NB4 (cell line): ENCODE measurements at regions not wholly inside any gene's neighbourhood (a gene's known extent, or its start where the extent isn't known, plus 50 kb on each side); places are given as distances from the start of the nearest gene placed in this dataset.

ENCODE experiments used
- DNase-seq: peaks from one replicate; pipeline ENCODE4 v3.0.0; 2010; ENCODE audit warnings: low read depth
- H3K4me3 ChIP-seq: one replicate; pipeline ENCODE4 v1.5.1; 2011; ENCODE audit warnings: mild to moderate bottlenecking, low read depth, low read length, moderate library complexity
- CTCF ChIP-seq: IDR thresholded peaks from one replicate; pipeline ENCODE4 v1.5.1; 2012; ENCODE audit warnings: low read depth, low read length
- MAX ChIP-seq: IDR thresholded peaks from 2 replicates; pipeline ENCODE4 v1.6.1; 2011; ENCODE audit warnings: low read depth, low read length
- MYC ChIP-seq: IDR thresholded peaks from 2 replicates; pipeline ENCODE4 v1.6.1; 2011; ENCODE audit warnings: low read depth, low read length
- POLR2A ChIP-seq: IDR thresholded peaks from 2 replicates; pipeline ENCODE4 v1.6.1; 2011; ENCODE audit warnings: mild to moderate bottlenecking; ENCODE audit not compliant: insufficient read length; ENCODE audit errors: extremely low read depth

GRCh38 chr17:72387487-72387886 is 266.7 kb downstream of the SOX9 start:
- TF ChIP-seq CTCF (no peak), POLR2A (no peak), MYC (no peak), MAX (no peak)
- H3K4me3 ChIP-seq, result no peak overlapping the region
- DNase-seq, result peak; percentile 23

GRCh38 chr17:72387969-72388368 is 267.1 kb downstream of the SOX9 start:
- H3K4me3 ChIP-seq, result no peak overlapping the region
- DNase-seq, result no peak
- TF ChIP-seq CTCF (no peak), MAX (no peak), MYC (no peak), POLR2A (no peak)

GRCh38 chr17:72388765-72389473 is 268.1 kb downstream of the SOX9 start:
- H3K4me3 ChIP-seq, result no peak overlapping the region
- peak; percentile 71 for DNase-seq
- no peak for TF ChIP-seq MAX
- peak; percentile 12 for TF ChIP-seq CTCF

- DNase-seq, result no peak
- no peak for TF ChIP-seq CTCF
- no peak for TF ChIP-seq POLR2A
- no peak for TF ChIP-seq MYC
- TF ChIP-seq MAX, result no peak
- no peak overlapping the region for H3K4me3 ChIP-seq
Observed at GRCh38 chr17:72390675-72391508, 270.1 kb downstream of the SOX9 start.

GRCh38 chr17:72392056-72393010 is 271.5 kb downstream of the SOX9 start:
- peak; percentile 32 for DNase-seq
- no peak overlapping the region for H3K4me3 ChIP-seq
- TF ChIP-seq CTCF, result no peak
- TF ChIP-seq MAX, result no peak
- TF ChIP-seq MYC, result no peak
